ENCODE measurements at regions not wholly inside any gene's neighbourhood (a gene's known extent, or its start where the extent isn't known, plus 50 kb on each side); places are given as distances from the start of the nearest gene placed in this dataset.

- Histone ChIP-seq H3K56ac (ENCODE audit: extremely low read depth, insufficient read depth, low read length) (no peak overlapping the region), H2BK120ac (ENCODE audit: low read depth, low read length) (no peak overlapping the region), H3K36me3 (ENCODE audit: control insufficient read depth, insufficient read depth, low read length) (no peaks in the 10 kb centered on the region), H2AK5ac (ENCODE audit: low read depth, low read length) (no peak overlapping the region), H2BK20ac (ENCODE audit: low read depth, low read length) (no peak overlapping the region), H2AFZ (replicated peaks; ENCODE audit: low read length, poor library complexity) (no peak overlapping the region), H3K23ac (ENCODE audit: low read depth, low read length) (no peak overlapping the region), H3K9me3 (ENCODE audit: control insufficient read depth, insufficient read depth, low read length) (peaks cover 8% of the 10 kb centered on the region), H3K27ac (ENCODE audit: insufficient read depth, low read length) (no peak overlapping the region), H2BK15ac (ENCODE audit: low read depth, low read length) (no peak overlapping the region), H2BK5ac (ENCODE audit: low read depth, low read length, poor library complexity, severe bottlenecking) (no peak overlapping the region), H3K4me2 (ENCODE audit: low read depth, low read length) (no peak overlapping the region), H3K9ac (ENCODE audit: low read depth, low read length) (no peak overlapping the region), H3K27me3 (ENCODE audit: control insufficient read depth, insufficient read depth, low read length) (no peaks in the 10 kb centered on the region), H4K5ac (ENCODE audit: low read depth, low read length) (no peak overlapping the region), H3K9me1 (ENCODE audit: insufficient read depth, low read length) (no peaks in the 10 kb centered on the region), H3K14ac (replicated peaks; ENCODE audit: low read depth, low read length) (no peak overlapping the region), H4K91ac (ENCODE audit: insufficient read depth, low read depth, low read length) (no peak overlapping the region), H3K4me1 (ENCODE audit: control insufficient read depth, insufficient read depth, low read length) (no peaks in the 10 kb centered on the region), H4K20me1 (ENCODE audit: insufficient read depth, low read length) (no peaks in the 10 kb centered on the region), H2AK9ac (replicated peaks; ENCODE audit: low read depth, low read length, poor library complexity) (no peak overlapping the region), H4K8ac (ENCODE audit: low read depth in 2 of 2, low read length in 2 of 2) (no peak overlapping the region), H3K4ac (ENCODE audit: low read depth, low read length) (no peak overlapping the region), H3K79me1 (ENCODE audit: low read depth in 1 of 2, low read length in 2 of 2) (no peaks in the 10 kb centered on the region), H3K18ac (ENCODE audit: low read depth, low read length) (no peak overlapping the region), H3K4me3 (ENCODE audit: insufficient read depth, low read depth, low read length) (no peak overlapping the region)
- dilution Hi-C loops (cut with HindIII; ENCODE audit: low sequenced_read_pairs, unreplicated experiment) = no loop called here
- WGBS, 2 experiments (ENCODE audit: extremely low coverage in 2 of 2, insufficient read length in 1 of 2) = no CpG with 5 or more reads among the region's 2 CpGs
- POLR2A ChIA-PET (ENCODE audit: unreplicated experiment) = no interaction called here
- DNase-seq (no peak), ATAC-seq (ENCODE audit: low read depth) (no peak)
- CTCF ChIA-PET = no interaction called here
- intact Hi-C loops (cut with micrococcal nuclease) = no loop called here
- TF ChIP-seq CTCF (conservative IDR thresholded peaks at IDR 0.05; ENCODE audit: low read depth, low read length) = no peak
- no peak for TF ChIP-seq CHD1 (IDR thresholded peaks at IDR 0.05; ENCODE audit: low read depth, low read length)
- no peak for TF ChIP-seq FOS (IDR thresholded peaks at IDR 0.05; ENCODE audit: low read depth, low read length)
- no peak for TF ChIP-seq RCOR1 (IDR thresholded peaks at IDR 0.05; ENCODE audit: insufficient replicate concordance, low read length)
- no peak for TF ChIP-seq SMC3 (IDR thresholded peaks at IDR 0.05; ENCODE audit: low read depth, low read length)
- no peak for TF ChIP-seq MAZ (IDR thresholded peaks at IDR 0.05; ENCODE audit: borderline replicate concordance, low read depth, low read length)
- TF ChIP-seq MAFK (IDR thresholded peaks at IDR 0.05; ENCODE audit: low read depth, low read length) = no peak
- TF ChIP-seq, protein P1, sequence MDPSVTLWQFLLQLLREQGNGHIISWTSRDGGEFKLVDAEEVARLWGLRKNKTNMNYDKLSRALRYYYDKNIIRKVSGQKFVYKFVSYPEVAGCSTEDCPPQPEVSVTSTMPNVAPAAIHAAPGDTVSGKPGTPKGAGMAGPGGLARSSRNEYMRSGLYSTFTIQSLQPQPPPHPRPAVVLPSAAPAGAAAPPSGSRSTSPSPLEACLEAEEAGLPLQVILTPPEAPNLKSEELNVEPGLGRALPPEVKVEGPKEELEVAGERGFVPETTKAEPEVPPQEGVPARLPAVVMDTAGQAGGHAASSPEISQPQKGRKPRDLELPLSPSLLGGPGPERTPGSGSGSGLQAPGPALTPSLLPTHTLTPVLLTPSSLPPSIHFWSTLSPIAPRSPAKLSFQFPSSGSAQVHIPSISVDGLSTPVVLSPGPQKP (IDR thresholded peaks at IDR 0.05; ENCODE audit: borderline replicate concordance, low read depth, low read length) = no peak
- TF ChIP-seq MXI1 (IDR thresholded peaks at IDR 0.05; ENCODE audit: borderline replicate concordance, low read depth, low read length) = no peak
- TF ChIP-seq RFX5 (IDR thresholded peaks at IDR 0.05; ENCODE audit: low read depth, low read length) = no peak
- no peak for TF ChIP-seq NFE2L2 (IDR thresholded peaks at IDR 0.05; ENCODE audit: low read depth, low read length)
- TF ChIP-seq BHLHE40 (IDR thresholded peaks at IDR 0.05; ENCODE audit: low read depth, low read length) = no peak
- TF ChIP-seq, protein P2, sequence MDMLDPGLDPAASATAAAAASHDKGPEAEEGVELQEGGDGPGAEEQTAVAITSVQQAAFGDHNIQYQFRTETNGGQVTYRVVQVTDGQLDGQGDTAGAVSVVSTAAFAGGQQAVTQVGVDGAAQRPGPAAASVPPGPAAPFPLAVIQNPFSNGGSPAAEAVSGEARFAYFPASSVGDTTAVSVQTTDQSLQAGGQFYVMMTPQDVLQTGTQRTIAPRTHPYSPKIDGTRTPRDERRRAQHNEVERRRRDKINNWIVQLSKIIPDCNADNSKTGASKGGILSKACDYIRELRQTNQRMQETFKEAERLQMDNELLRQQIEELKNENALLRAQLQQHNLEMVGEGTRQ (IDR thresholded peaks at IDR 0.05; ENCODE audit: low read depth, low read length) = no peak
- TF ChIP-seq RAD21 (IDR thresholded peaks at IDR 0.05; ENCODE audit: low read length) = no peak
- TF ChIP-seq POLR2A (IDR thresholded peaks at IDR 0.05; ENCODE audit: low read depth, low read length) = no peak
- no peak for TF ChIP-seq CEBPB (IDR thresholded peaks at IDR 0.05; ENCODE audit: low read depth, low read length)
- BruUV-seq (replicated peaks) = no TSS peak
- in situ Hi-C loops (cut with MboI; ENCODE audit: low sequenced_read_pairs) = no loop called here
Observed at GRCh38 chr2:156046900-156047299, 285.6 kb downstream of the NR4A2 start.

Measured in IMR-90 (cell line).